HEK293 (cell line): ENCODE measurements at regions not wholly inside any gene's neighbourhood (a gene's known extent, or its start where the extent isn't known, plus 50 kb on each side); places are given as distances from the start of the nearest gene placed in this dataset.

Experiments used
- CTCF ChIA-PET: fragments of 350-600 bp; formaldehyde crosslinking; extraction: SDS; loops from one replicate; lab custom pipeline; 2021; ENCODE audit warnings: antibody characterized with exemption; lab: Yijun Ruan, JAX
- POLR2A ChIA-PET: fragments of 300-600 bp; formaldehyde crosslinking; extraction: SDS; loops from one replicate; lab custom pipeline; 2020; ENCODE audit warnings: antibody characterized with exemption, inconsistent platforms; lab: Yijun Ruan, JAX
- H3K27ac ChIP-seq: fragments of 200-500 bp; sonication (Bioruptor generic); 2 replicates; pipeline ENCODE4 v1.5.1; 2014; ENCODE audit warnings: low read depth, low read length, control low read depth, inconsistent platforms; ENCODE audit errors: extremely low read depth
- H3K36me3 ChIP-seq, 2 experiments: fragments of 200-500 bp in 1 of 2; sonication (Bioruptor generic) in 1 of 2; 1 replicate in 1 of 2; 2 replicates in 1 of 2; pipeline ENCODE4 v1.5.1; 2014 to 2017; ENCODE audit warnings: inconsistent platforms in 2 of 2, low read length in 2 of 2; ENCODE audit not compliant: control insufficient read depth in 2 of 2, insufficient read depth in 1 of 2
- H3K4me1 ChIP-seq: fragments of 200-500 bp; sonication (Bioruptor generic); 2 replicates; pipeline ENCODE4 v1.5.1; 2014; ENCODE audit warnings: mild to moderate bottlenecking, low read length, inconsistent platforms; ENCODE audit not compliant: control insufficient read depth, insufficient read depth
- H3K4me3 ChIP-seq: 2 replicates; pipeline ENCODE4 v1.5.1; 2011; ENCODE audit warnings: low read depth, mild to moderate bottlenecking, control low read depth, low read length, moderate library complexity
- H3K9me3 ChIP-seq: fragments of 200-500 bp; sonication (Bioruptor generic); 2 replicates; pipeline ENCODE4 v1.5.1; 2014; ENCODE audit warnings: low read depth, low read length, inconsistent platforms; ENCODE audit not compliant: control insufficient read depth, insufficient read depth
- MZF1 ChIP-seq: fragments of 450-650 bp; formaldehyde crosslinking; IDR thresholded peaks from 2 replicates; pipeline ENCODE4 v1.5.1; 2017; ENCODE audit warnings: missing biosample characterization, missing genetic modification characterization, borderline replicate concordance
- SALL2 ChIP-seq: fragments of 450-650 bp; formaldehyde crosslinking; IDR thresholded peaks from 2 replicates; pipeline ENCODE4 v1.5.0; 2017; ENCODE audit warnings: missing biosample characterization, mild to moderate bottlenecking, missing genetic modification characterization, borderline replicate concordance
- SP7 ChIP-seq: fragments of 450-650 bp; formaldehyde crosslinking; IDR thresholded peaks from 2 replicates; pipeline ENCODE4 v1.5.1; 2016; ENCODE audit warnings: missing biosample characterization, missing genetic modification characterization
- ZBTB1 ChIP-seq: fragments of 450-650 bp; formaldehyde crosslinking; IDR thresholded peaks from 2 replicates; pipeline ENCODE4 v1.5.1; 2016; ENCODE audit warnings: missing biosample characterization, missing genetic modification characterization
- ZBTB44 ChIP-seq: fragments of 450-650 bp; IDR thresholded peaks from 2 replicates; pipeline ENCODE4 v1.5.1; 2018; ENCODE audit warnings: missing biosample characterization, mild to moderate bottlenecking, missing genetic modification characterization
- ZBTB8A ChIP-seq: fragments of 450-650 bp; formaldehyde crosslinking; IDR thresholded peaks from 2 replicates; pipeline ENCODE4 v1.5.1; 2016; ENCODE audit warnings: missing biosample characterization, missing genetic modification characterization
- ZEB2 ChIP-seq: fragments of 450-650 bp; formaldehyde crosslinking; IDR thresholded peaks from 2 replicates; pipeline ENCODE4 v1.5.1; 2016; ENCODE audit warnings: missing biosample characterization, missing genetic modification characterization
- ZNF140 ChIP-seq: fragments of 450-650 bp; formaldehyde crosslinking; IDR thresholded peaks from 2 replicates; pipeline ENCODE4 v1.5.1; 2016; ENCODE audit warnings: missing biosample characterization, missing genetic modification characterization
- ZNF146 ChIP-seq: fragments of 450-650 bp; formaldehyde crosslinking; IDR thresholded peaks from 2 replicates; pipeline ENCODE4 v1.5.1; 2016; ENCODE audit warnings: missing biosample characterization, missing genetic modification characterization
- ZNF16 ChIP-seq: fragments of 450-650 bp; formaldehyde crosslinking; IDR thresholded peaks from 2 replicates; pipeline ENCODE4 v1.5.1; 2016; ENCODE audit warnings: low read depth, missing biosample characterization, missing genetic modification characterization
- ZNF169 ChIP-seq: fragments of 450-650 bp; formaldehyde crosslinking; IDR thresholded peaks from 2 replicates; pipeline ENCODE4 v1.5.1; 2016; ENCODE audit warnings: missing biosample characterization, missing genetic modification characterization
- ZNF19 ChIP-seq: fragments of 450-650 bp; formaldehyde crosslinking; IDR thresholded peaks from 2 replicates; pipeline ENCODE4; 2016; ENCODE audit warnings: missing biosample characterization, missing genetic modification characterization, low read depth
- ZNF324 ChIP-seq: fragments of 450-650 bp; formaldehyde crosslinking; IDR thresholded peaks from 2 replicates; pipeline ENCODE4 v1.5.1; 2016; ENCODE audit warnings: missing biosample characterization, missing genetic modification characterization
- ZNF366 ChIP-seq: fragments of 450-650 bp; formaldehyde crosslinking; conservative IDR thresholded peaks from 2 replicates; pipeline ENCODE4 v1.5.1; 2016; ENCODE audit warnings: missing biosample characterization, missing genetic modification characterization
- ZNF501 ChIP-seq: fragments of 450-650 bp; formaldehyde crosslinking; IDR thresholded peaks from 2 replicates; pipeline ENCODE4 v1.5.1; 2016; ENCODE audit warnings: missing biosample characterization, missing genetic modification characterization
- ZNF555 ChIP-seq: fragments of 450-650 bp; formaldehyde crosslinking; conservative IDR thresholded peaks from 2 replicates; pipeline ENCODE4 v1.5.1; 2017; ENCODE audit warnings: missing biosample characterization, mild to moderate bottlenecking, missing genetic modification characterization, inconsistent platforms
- ZNF624 ChIP-seq: fragments of 450-650 bp; formaldehyde crosslinking; IDR thresholded peaks from 2 replicates; pipeline ENCODE4 v1.5.1; 2017; ENCODE audit warnings: missing biosample characterization, missing genetic modification characterization
- ZNF626 ChIP-seq: fragments of 450-650 bp; sonication (Bioruptor Pico); formaldehyde crosslinking; IDR thresholded peaks from 2 replicates; pipeline ENCODE4 v1.5.1; 2018; ENCODE audit warnings: missing biosample characterization, missing genetic modification characterization, inconsistent platforms
- ZNF629 ChIP-seq: fragments of 450-650 bp; formaldehyde crosslinking; IDR thresholded peaks from 2 replicates; pipeline ENCODE4 v1.5.1; 2017; ENCODE audit warnings: missing biosample characterization, missing genetic modification characterization
- ZNF654 ChIP-seq: fragments of 450-650 bp; formaldehyde crosslinking; IDR thresholded peaks from 2 replicates; pipeline ENCODE4 v1.5.1; 2016; ENCODE audit warnings: low read depth, missing biosample characterization, missing genetic modification characterization
- ZNF670 ChIP-seq: fragments of 450-650 bp; formaldehyde crosslinking; IDR thresholded peaks from 2 replicates; pipeline ENCODE4 v1.5.1; 2016; ENCODE audit warnings: missing biosample characterization, missing genetic modification characterization, low read depth
- ZNF777 ChIP-seq: fragments of 450-650 bp; formaldehyde crosslinking; IDR thresholded peaks from 2 replicates; pipeline ENCODE4 v1.5.1; 2017; ENCODE audit warnings: missing biosample characterization, missing genetic modification characterization, borderline replicate concordance
- ZNF837 ChIP-seq: fragments of 450-650 bp; formaldehyde crosslinking; IDR thresholded peaks from 2 replicates; pipeline ENCODE4 v1.5.1; 2016; ENCODE audit warnings: missing biosample characterization, missing genetic modification characterization
- ZSCAN30 ChIP-seq: fragments of 450-650 bp; IDR thresholded peaks from 2 replicates; pipeline ENCODE4 v1.5.1; 2018; ENCODE audit warnings: missing biosample characterization, mild to moderate bottlenecking, missing genetic modification characterization, moderate library complexity
- ZSCAN5A ChIP-seq: fragments of 450-650 bp; formaldehyde crosslinking; IDR thresholded peaks from 2 replicates; pipeline ENCODE4 v1.5.1; 2016; ENCODE audit warnings: missing biosample characterization, missing genetic modification characterization
- TF ChIP-seq, protein P1 (sequence below): fragments of 450-650 bp; formaldehyde crosslinking; IDR thresholded peaks from 2 replicates; pipeline ENCODE4 v1.5.0; 2017; ENCODE audit warnings: missing biosample characterization, missing genetic modification characterization, borderline replicate concordance
- TF ChIP-seq, protein P2 (sequence below): fragments of 450-650 bp; formaldehyde crosslinking; IDR thresholded peaks from 2 replicates; pipeline ENCODE4 v1.5.1; 2017; ENCODE audit warnings: missing biosample characterization, missing genetic modification characterization

- TF ChIP-seq ZNF626 (tag by site-specific recombination) (no peak), SP7 (no peak), ZNF501 (tag by site-specific recombination) (no peak), ZNF19 (tag by site-specific recombination) (no peak), ZBTB8A (tag by site-specific recombination) (no peak), SALL2 (tag by site-specific recombination) (no peak), ZNF837 (tag by site-specific recombination) (no peak), ZNF324 (no peak)
- TF ChIP-seq, protein P1, sequence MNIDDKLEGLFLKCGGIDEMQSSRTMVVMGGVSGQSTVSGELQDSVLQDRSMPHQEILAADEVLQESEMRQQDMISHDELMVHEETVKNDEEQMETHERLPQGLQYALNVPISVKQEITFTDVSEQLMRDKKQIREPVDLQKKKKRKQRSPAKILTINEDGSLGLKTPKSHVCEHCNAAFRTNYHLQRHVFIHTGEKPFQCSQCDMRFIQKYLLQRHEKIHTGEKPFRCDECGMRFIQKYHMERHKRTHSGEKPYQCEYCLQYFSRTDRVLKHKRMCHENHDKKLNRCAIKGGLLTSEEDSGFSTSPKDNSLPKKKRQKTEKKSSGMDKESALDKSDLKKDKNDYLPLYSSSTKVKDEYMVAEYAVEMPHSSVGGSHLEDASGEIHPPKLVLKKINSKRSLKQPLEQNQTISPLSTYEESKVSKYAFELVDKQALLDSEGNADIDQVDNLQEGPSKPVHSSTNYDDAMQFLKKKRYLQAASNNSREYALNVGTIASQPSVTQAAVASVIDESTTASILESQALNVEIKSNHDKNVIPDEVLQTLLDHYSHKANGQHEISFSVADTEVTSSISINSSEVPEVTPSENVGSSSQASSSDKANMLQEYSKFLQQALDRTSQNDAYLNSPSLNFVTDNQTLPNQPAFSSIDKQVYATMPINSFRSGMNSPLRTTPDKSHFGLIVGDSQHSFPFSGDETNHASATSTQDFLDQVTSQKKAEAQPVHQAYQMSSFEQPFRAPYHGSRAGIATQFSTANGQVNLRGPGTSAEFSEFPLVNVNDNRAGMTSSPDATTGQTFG: no peak
These were observed 206.5 kb upstream of the ITGA4 start (continued) for GRCh38 chr2:181250691-181251090.

GRCh38 chr2:181252262-181253148, 204.7 kb upstream of the ITGA4 start:
- Histone ChIP-seq H3K27ac (no peak overlapping the region), H3K4me3 (no peak overlapping the region), H3K36me3 (no peaks in the 10 kb centered on the region), H3K9me3 (no peaks in the 10 kb centered on the region), H3K4me1 (no peaks in the 10 kb centered on the region)
- CTCF ChIA-PET: interaction anchor here (0.6 kb wide), 1 partner anchor 862 kb away, joined by 4 read pairs; no protein-coding TSS in a partner anchor
- TF ChIP-seq ZNF629 (tag by site-specific recombination) (no peak), ZNF366 (tag by site-specific recombination) (no peak), ZNF555 (tag by site-specific recombination) (no peak), ZNF624 (tag by site-specific recombination) (no peak), MZF1 (tag by site-specific recombination) (no peak), ZNF654 (tag by site-specific recombination) (no peak), ZBTB1 (tag by site-specific recombination) (no peak), ZNF501 (tag by site-specific recombination) (no peak), ZNF777 (tag by site-specific recombination) (no peak), ZSCAN5A (tag by site-specific recombination) (no peak), ZEB2 (no peak), ZSCAN30 (no peak), ZNF140 (tag by site-specific recombination) (no peak), ZNF16 (no peak), ZNF169 (tag by site-specific recombination) (no peak), ZNF146 (tag by site-specific recombination) (no peak), ZBTB44 (no peak), ZNF670 (no peak)
- TF ChIP-seq, protein P2, sequence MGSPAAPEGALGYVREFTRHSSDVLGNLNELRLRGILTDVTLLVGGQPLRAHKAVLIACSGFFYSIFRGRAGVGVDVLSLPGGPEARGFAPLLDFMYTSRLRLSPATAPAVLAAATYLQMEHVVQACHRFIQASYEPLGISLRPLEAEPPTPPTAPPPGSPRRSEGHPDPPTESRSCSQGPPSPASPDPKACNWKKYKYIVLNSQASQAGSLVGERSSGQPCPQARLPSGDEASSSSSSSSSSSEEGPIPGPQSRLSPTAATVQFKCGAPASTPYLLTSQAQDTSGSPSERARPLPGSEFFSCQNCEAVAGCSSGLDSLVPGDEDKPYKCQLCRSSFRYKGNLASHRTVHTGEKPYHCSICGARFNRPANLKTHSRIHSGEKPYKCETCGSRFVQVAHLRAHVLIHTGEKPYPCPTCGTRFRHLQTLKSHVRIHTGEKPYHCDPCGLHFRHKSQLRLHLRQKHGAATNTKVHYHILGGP (tag by site-specific recombination): no peak
- POLR2A ChIA-PET: no interaction called here
